SU-DHL-6 (cell line): ENCODE measurements at regions not wholly inside any gene's neighbourhood (a gene's known extent, or its start where the extent isn't known, plus 50 kb on each side); places are given as distances from the start of the nearest gene placed in this dataset.

ENCODE experiments used
- CTCF ChIP-seq: fragments of 200-600 bp; sonication (generic); IDR thresholded peaks from one replicate; pipeline ENCODE4 v1.5.1; 2017; ENCODE audit warnings: antibody characterized with exemption, mild to moderate bottlenecking, low read length, moderate library complexity; ENCODE audit not compliant: insufficient read depth, poor library complexity, severe bottlenecking
- EZH2phosphoT487 ChIP-seq: fragments of 200-600 bp; sonication (generic), shearing (Covaris generic); conservative IDR thresholded peaks from 2 replicates; pipeline ENCODE4 v1.6.1; 2018; ENCODE audit warnings: mild to moderate bottlenecking, antibody characterized with exemption, low read length, moderate library complexity, mixed read lengths

- TF ChIP-seq CTCF (no peak), EZH2phosphoT487 (no peak)
Measured at GRCh38 chr10:78933828-78934531, 134.8 kb upstream of the ZMIZ1 start.
